GM21528 (cell line): ENCODE measurements at regions not wholly inside any gene's neighbourhood (a gene's known extent, or its start where the extent isn't known, plus 50 kb on each side); places are given as distances from the start of the nearest gene placed in this dataset.
"Not testable (repeated sequence)": the region's sequence is repeated elsewhere in the genome, so short reads cannot be mapped to it uniquely, and the experiment has no call there.

Experiments used
- ATAC-seq: cut with Tn5 transposase; IDR thresholded peaks from one replicate; pipeline ENCODE4 v1.9.1; 2021; ENCODE audit warnings: mild to moderate bottlenecking, moderate library complexity; ENCODE audit not compliant: unreplicated experiment, low FRiP score

DNA sequence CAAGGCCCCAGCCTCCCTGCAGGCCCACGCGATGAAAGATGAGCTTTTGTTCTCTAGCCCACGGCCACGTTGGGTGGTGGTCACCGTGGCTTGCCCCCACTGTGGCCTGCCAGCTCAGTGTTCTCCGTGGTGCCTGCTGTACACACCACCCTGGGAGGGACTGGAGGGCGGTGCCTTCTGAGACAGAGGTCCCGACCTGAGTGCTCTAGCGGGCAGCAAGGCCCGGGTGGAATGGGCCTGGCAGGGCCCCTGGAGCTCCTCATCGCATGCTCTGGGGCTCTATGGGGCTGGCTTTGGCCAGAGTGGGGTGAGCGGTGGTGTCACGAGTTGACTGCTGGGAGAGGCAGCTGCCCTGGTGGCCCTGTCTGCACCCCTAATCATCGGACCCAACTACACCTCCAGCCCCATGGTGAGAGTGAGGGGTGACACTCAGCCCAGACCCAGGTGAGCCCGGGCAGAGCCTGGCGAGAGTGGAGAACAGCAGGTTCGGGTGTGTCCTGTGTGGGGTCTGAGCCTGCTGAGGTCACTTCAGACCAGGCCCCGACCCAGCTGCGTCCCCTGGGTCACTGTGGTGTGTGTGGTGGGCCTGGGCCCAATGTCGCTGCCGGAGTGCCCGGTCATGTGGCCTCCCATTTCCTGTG, 541.9 kb downstream of the TBC1D22A start:
- ATAC-seq: no peak

DNA sequence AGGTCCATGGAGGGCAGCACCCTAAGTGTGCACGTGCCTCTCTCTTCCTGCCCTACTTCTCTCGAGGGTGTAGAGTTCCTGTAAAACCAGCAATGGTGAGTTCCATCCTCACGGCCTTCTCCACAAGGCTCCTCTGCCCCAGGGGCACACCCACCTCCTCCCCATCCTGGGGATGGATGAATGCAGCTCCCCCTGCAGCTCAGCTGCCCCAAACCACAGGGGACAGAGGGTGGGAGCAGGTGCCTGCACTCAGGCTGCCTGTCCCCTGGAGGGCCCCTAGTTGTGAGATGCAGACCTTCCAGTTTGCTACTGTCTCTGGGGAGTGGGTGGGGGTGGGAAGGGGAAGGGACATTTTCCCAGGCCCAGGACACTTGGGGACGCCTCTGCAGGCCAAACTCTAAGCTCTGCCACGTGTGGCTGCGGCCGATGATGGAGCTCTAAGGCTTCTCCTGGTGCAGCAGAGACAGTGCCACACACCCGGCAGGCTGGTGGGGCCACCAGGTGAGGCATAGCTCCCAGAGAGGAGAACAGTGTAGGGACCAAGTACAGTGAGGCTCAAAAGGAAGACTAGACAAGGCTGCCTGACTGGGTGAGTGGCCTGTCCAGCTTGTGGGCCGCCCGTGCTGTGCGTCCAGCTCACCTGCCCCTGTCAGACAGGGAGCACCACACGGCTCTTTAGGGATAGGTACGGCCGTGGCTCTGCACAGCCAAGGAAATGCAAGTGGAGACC, 540.9 kb downstream of the TBC1D22A start:
- ATAC-seq: no peak

DNA sequence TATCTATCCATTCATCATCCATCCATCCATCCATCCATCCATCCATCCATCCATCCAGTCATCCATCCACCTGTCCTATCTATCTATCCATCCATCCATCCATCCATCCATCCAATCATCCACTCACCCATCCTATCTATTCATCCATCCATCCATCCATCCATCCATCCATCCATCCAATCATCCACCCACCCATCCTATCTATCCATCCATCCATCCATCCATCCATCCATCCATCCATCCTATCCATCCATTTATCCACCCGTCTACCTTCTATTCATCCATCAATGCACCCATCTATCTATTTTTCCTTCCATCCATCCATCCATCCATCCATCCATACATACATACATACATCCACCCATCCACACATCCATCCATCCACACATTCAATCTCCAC, 540.1 kb downstream of the TBC1D22A start:
- not testable (repeated sequence) for ATAC-seq

- no peak for ATAC-seq
Observed at GRCh38 chr22:47301820-47302475, 539.5 kb downstream of the TBC1D22A start.

- ATAC-seq: no peak
Observed at GRCh38 chr22:47300698-47301405, 538.4 kb downstream of the TBC1D22A start.

DNA sequence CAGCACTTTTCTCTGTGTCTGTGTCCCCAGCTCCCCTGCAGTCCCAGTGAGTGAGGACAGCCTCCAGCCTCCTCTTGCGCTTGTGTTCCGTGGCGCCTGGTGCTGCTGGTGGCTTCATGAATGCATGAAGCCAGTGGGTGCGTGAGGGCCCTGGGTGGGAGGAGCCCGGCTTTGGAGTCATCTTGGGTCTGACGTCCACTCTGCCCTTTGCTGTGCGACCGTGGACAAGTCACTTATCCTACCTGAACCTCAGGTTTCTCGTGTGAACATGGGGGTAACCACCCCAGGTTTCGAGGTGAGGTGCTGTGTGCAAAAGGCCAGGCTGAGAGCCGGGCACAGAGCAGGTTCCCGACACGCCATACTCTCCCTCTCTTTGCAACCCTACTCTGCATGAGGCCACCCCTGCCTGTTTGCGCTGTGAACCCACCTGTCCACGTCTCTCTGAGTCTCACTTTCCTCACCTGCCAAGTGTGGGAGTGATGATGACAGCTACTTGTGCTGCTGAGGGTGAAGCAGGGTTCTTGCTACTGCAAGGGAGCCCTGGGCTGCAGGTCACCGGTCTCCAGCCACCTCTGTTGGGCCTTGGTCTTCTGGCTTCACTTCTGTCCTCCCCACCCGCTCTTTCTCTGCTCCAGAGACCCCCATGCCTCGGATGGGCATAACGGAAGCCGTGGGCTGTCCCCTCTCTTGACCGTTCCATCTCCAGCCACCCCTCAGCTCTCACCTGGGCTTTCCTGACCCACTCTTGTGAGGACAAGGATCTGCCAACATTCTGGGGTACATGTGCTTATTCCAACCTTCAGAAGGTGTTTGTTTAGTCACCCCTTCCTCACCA, 537.6 kb downstream of the TBC1D22A start:
- ATAC-seq: no peak

- ATAC-seq: no peak
Observed at GRCh38 chr22:47299211-47299862, 536.9 kb downstream of the TBC1D22A start.

GRCh38 chr22:47298017-47298785, 535.8 kb downstream of the TBC1D22A start:
- ATAC-seq: no peak

- ATAC-seq: no peak
Observed at GRCh38 chr22:47297261-47298016, 535.0 kb downstream of the TBC1D22A start.

DNA sequence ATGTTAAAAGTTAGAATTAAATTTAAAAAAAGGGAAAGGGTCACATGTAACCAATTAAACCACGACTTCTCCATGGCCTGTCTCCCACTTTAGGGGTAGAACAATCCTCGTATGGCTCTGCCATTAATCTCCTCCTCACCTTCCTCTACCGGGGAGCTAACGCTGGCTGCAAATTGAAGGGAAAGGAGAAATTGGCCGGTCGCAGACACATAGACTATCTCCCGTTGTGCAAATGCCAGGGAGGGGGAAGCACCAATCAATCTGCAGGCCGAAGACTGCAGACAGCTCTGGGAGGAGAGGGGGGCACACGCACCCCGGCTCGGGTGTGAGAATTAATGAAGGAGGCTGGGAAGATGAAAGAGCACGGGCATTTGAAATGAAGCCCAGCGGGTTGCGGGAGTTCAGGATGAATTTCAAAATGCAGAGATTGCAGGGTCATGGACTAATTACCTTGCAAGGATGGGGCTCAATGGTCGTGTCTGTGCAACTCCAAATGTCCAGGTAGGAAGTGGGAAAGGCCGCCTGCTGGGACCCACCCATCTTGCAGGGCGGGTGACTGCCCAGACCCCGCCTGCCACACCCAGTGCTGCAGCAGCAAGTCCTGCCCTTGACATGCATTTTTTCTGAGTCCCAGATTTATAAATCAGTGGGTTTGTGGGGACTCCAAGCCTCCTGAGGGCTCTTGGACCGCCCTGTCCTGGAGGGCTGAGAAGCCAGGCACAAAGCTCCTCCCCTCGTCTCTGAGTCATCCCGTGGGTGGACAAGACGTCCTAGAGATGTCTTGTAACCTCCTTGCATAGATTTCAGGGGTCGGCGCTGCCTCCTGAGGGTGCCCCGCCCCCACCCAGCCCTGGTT, 534.2 kb downstream of the TBC1D22A start:
- no peak for ATAC-seq

DNA sequence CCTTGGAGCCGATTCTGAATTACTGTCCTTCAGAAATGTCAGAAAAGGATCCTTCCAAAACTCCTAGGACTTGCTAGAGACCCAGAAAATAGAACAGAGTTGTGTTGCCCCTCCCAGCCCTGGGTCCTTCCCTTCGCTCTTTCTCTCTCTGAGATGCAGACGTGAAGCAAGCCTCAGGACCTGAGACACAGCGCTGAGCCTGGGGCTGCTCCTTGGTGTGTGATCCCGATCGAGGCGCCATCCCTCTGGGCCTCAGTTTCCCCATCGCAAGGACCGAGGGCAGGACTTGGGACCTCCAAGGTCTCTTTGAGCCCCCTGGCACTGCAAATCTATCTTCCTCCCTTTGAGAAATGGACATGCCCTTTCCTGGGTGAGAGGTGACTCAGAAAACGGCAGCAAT, 533.5 kb downstream of the TBC1D22A start:
- ATAC-seq: no peak

DNA sequence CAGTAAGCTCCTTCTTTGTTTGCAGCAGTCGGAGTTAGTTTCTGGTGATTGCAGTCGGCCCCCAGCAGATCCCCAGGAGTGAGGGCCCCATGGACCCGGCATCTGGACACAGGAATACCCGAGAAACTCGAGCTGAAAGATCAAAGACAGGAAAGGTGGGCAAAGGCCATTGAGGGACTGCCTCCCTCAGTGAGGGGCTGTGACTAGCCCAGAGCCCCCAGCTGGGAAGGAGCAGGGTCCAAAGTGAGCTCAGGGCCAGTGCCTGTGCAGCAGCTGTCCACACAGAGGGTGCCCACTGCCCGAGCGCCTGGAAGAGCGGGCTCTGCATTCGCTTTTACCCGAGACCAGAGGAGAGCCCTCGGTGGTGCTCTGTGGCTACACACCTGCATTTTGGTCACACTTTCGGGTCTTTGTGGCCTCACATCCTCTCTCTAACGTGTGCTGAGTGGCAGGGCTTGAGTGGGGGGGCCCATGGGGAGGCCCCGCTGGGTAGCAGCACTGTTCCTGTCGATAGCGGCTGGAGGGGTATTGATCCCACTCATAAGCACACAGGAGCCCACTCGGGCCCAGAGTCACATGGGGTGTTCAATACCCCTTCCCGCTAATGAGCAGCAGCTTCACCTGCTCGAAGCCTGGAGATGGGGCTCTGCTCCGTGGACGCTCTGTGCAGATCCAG, 532.9 kb downstream of the TBC1D22A start:
- ATAC-seq: no peak

DNA sequence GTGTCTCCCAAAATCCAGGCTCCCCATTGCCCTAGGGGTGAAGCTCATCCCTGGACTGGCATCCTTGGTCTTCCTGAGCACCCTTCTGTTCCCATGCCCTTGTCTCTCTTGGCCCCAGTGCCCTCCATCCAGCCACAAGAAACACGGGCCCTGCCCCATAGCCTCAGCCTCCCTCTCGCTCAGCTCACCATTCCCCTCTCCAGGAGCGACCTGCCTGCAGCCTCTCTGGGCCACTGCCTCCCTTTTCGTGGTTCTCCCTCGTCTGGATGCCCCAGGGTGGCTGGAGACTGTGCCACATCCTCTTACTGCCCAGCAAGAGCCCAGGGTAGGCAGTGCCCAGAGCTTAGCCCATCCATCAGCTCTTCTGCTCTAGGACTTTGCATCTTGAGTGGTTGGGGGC, 532.1 kb downstream of the TBC1D22A start:
- ATAC-seq: no peak

DNA sequence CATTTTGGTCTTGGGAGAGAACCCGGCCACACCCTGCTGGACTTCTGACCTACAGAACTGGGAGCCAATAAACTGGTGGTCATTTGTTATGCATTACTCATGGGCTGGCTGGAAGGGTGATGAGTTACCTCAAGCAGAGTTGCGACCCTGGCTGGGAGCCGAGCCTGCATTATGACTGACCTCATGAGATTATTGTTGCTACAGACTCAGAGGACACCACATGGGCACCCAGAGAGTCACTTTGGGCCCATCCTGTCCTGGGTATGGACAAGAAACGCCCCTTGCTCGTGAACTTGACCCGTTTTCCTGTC, 531.7 kb downstream of the TBC1D22A start:
- ATAC-seq: no peak

DNA sequence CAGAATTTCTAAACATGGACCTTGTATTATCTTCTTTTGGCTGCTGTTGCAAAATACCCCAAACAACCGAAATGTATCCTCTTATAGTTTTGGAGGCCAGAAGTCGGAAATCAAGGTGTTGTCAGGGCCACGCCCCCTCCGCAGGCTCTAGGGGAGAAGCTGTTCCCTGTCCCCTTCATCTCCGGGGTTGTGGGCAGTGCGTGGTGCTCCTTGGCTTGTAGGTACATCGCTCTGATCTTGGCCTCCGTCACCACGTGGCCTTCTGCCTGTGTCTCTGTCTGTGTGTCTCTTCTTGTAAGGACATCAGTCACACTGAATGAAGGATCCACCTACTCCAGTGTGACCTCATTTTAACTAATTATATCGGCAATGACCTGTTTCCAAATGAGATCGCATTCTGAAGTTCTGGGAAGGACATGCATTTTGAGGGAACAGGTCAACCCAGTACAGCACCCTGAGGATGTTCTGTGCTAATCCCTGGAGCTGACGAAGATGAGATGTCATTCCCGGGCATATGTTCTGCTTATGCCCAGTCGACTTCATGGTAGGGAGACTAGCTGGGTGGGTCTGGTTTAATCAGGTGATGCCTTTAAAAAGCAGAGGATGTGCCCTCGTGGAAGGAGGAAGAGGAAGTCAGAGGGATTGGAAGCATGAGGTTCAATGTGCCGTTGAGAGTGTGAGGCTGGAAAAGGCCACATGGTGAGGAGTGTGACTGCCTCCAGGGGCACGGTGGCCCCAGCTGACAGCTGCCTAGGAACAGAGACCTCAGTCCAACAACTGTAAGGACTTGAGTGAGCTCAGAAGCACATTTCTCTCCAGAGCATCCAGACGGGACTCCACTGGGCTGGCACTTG, 531.1 kb downstream of the TBC1D22A start:
- ATAC-seq: no peak
